Gastroesophageal sphincter (tissue), 4 donors: ENCODE measurements at regions not wholly inside any gene's neighbourhood (a gene's known extent, or its start where the extent isn't known, plus 50 kb on each side); places are given as distances from the start of the nearest gene placed in this dataset.

ENCODE experiments used
- ATAC-seq: fragments of 150-250 bp; one replicate; pipeline ENCODE4 v1.9.1; 2016; ENCODE audit warnings: mild to moderate bottlenecking, moderate library complexity
- H3K27ac ChIP-seq, 4 donors: fragments of 200-600 bp; sonication (generic) in 3 of 4; 1 replicate in 3 of 4; 2 replicates in 1 of 4; pipeline ENCODE4 v1.5.1; 2016 to 2019
- H3K27me3 ChIP-seq: fragments of 200-600 bp; sonication (generic); one replicate; pipeline ENCODE4 v1.5.1; 2019
- H3K36me3 ChIP-seq, 2 donors: fragments of 200-600 bp; sonication (generic); one replicate each; pipeline ENCODE4 v1.5.1; 2019; ENCODE audit warnings: control low read depth in 1 of 2
- H3K4me1 ChIP-seq, 3 donors: fragments of 200-600 bp; sonication (generic); 1 replicate in 2 of 3; 2 replicates in 1 of 3; pipeline ENCODE4 v1.5.1; 2016 to 2019; ENCODE audit warnings: control low read depth in 2 of 3
- H3K4me3 ChIP-seq, 2 donors: fragments of 200-600 bp; sonication (generic); one replicate each; pipeline ENCODE4 v1.5.1; 2019; ENCODE audit warnings: mild to moderate bottlenecking in 1 of 2, moderate library complexity in 1 of 2
- H3K9me3 ChIP-seq, 3 donors: fragments of 200-600 bp; sonication (generic); one replicate each; pipeline ENCODE4 v1.5.1; 2017 to 2019; ENCODE audit warnings: control low read depth in 2 of 3
- CTCF ChIP-seq, 4 experiments: fragments of 200-600 bp in 2 of 4; fragments of 450-650 bp in 2 of 4; sonication (generic) in 1 of 4; IDR thresholded peaks; one replicate each; pipeline ENCODE4 v1.5.1; 2017 to 2019; ENCODE audit warnings: antibody characterized with exemption in 4 of 4, mild to moderate bottlenecking in 2 of 4, moderate library complexity in 2 of 4
- EP300 ChIP-seq: sonication (generic); formaldehyde crosslinking; IDR thresholded peaks from one replicate; pipeline ENCODE4 v1.6.1; 2017; ENCODE audit warnings: antibody characterized with exemption, mild to moderate bottlenecking
- POLR2A ChIP-seq, 2 donors: fragments of 450-650 bp; IDR thresholded peaks; one replicate each; pipeline ENCODE4 v1.6.1; 2017; ENCODE audit warnings: antibody characterized with exemption in 2 of 2, mild to moderate bottlenecking in 2 of 2, moderate library complexity in 1 of 2
- POLR2AphosphoS5 ChIP-seq: sonication (generic); formaldehyde crosslinking; IDR thresholded peaks from one replicate; pipeline ENCODE4 v1.6.1; 2017; ENCODE audit warnings: antibody characterized with exemption
- WGBS, 2 donors: methylation state at CpG; one replicate each; pipeline ENCODE4 v1.1.5; 2018; ENCODE audit warnings: low coverage in 1 of 2; 5-methylcytosine and 5-hydroxymethylcytosine counted together

DNA sequence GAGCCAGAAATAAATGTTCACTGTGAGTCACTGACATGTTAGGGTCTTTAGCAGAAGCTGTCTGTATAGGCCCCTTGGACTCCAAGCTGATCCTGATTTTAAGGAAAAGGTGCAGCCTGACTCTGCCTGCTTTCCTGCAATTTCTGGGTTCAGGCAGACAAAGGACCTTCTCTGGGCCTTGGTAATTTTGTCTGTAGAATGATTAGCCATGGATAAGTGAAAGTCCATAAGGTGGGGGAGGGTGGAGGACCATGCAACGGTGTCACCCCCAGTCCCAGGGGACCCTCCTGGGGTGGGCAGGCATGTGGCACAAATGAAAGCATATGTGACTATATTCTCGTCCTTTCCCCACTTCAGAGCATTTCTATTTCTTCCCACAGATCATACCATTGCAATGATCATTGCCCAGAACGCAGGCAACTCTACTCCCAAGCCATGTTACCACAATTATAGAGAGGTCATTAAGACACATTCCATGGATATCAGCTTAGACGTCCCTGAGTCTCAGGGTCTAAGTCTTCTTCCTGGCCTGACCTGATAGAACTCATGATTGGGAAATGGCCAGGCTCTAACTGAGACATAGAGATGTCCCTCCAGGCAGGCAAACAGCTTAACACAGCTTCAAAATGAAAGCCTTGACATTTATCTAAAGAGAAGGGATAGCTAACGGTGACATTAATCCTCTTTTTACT, 157.9 kb upstream of the ALDH1B1 start:
- TF ChIP-seq POLR2A (IDR thresholded peaks at IDR 0.05) = no peak
- Histone ChIP-seq H3K9me3 (no peaks in the 10 kb centered on the region), H3K36me3 (no peaks in the 10 kb centered on the region), H3K27me3 (peaks cover 6% of the 10 kb centered on the region), H3K4me1 (no peaks in the 10 kb centered on the region), H3K27ac (no peak overlapping the region), H3K4me3 (no peak overlapping the region)
- WGBS, 2 donors = 57 to 86% methylated on average over 1 of the region's 5 CpGs
- no peak for ATAC-seq

GRCh38 chr9:38233796-38234355, 158.6 kb upstream of the ALDH1B1 start:
- H3K4me1 ChIP-seq = no peaks in the 10 kb centered on the region
- H3K27me3 ChIP-seq = peaks cover 6% of the 10 kb centered on the region
- no peak for ATAC-seq
- no peak overlapping the region for H3K4me3 ChIP-seq
- H3K27ac ChIP-seq = no peak overlapping the region
- WGBS, 2 donors = 88 to 90% methylated on average over 4 to 9 of the region's 9 CpGs
- no peaks in the 10 kb centered on the region for H3K9me3 ChIP-seq
- TF ChIP-seq POLR2AphosphoS5 = no peak
- no peak for TF ChIP-seq EP300
- TF ChIP-seq CTCF (IDR thresholded peaks at IDR 0.05) = no peak
- TF ChIP-seq POLR2A (IDR thresholded peaks at IDR 0.05) = no peak
- no peaks in the 10 kb centered on the region for H3K36me3 ChIP-seq

GRCh38 chr9:38233343-38233742, 159.2 kb upstream of the ALDH1B1 start:
- Histone ChIP-seq H3K4me3 (no peak overlapping the region), H3K36me3 (no peaks in the 10 kb centered on the region), H3K27me3 (peaks cover 6% of the 10 kb centered on the region), H3K9me3 (no peaks in the 10 kb centered on the region), H3K4me1 (no peaks in the 10 kb centered on the region), H3K27ac (no peak overlapping the region)
- TF ChIP-seq EP300 (no peak), CTCF (IDR thresholded peaks at IDR 0.05) (no peak), POLR2A (IDR thresholded peaks at IDR 0.05) (no peak), POLR2AphosphoS5 (no peak)
- 64 to 80% methylated on average over 1 to 5 of the region's 10 CpGs for WGBS, 2 donors
- no peak for ATAC-seq

GRCh38 chr9:38232895-38233294, 159.6 kb upstream of the ALDH1B1 start:
- Histone ChIP-seq H3K36me3 (no peaks in the 10 kb centered on the region), H3K9me3 (no peaks in the 10 kb centered on the region), H3K4me1 (no peaks in the 10 kb centered on the region), H3K27ac (no peak overlapping the region), H3K4me3 (no peak overlapping the region), H3K27me3 (peaks cover 6% of the 10 kb centered on the region)
- no peak for ATAC-seq
- WGBS, 2 donors = no CpG with 5 or more reads among the region's 6 CpGs
- TF ChIP-seq CTCF (IDR thresholded peaks at IDR 0.05) = no peak
- no peak for TF ChIP-seq POLR2A (IDR thresholded peaks at IDR 0.05)
- no peak for TF ChIP-seq POLR2AphosphoS5
- no peak for TF ChIP-seq EP300

GRCh38 chr9:38229504-38230155, 160.6 kb upstream of the SHB start:
- Histone ChIP-seq H3K27me3 (peaks cover 29% of the 10 kb centered on the region), H3K4me3 (no peak overlapping the region), H3K4me1 (peaks cover 0 to 14% (median 8%) of the 10 kb centered on the region in 3 donors), H3K9me3 (no peaks in the 10 kb centered on the region), H3K27ac (no peak overlapping the region), H3K36me3 (no peaks in the 10 kb centered on the region)
- no peak for TF ChIP-seq CTCF (IDR thresholded peaks at IDR 0.05)
- no peak for TF ChIP-seq POLR2A (IDR thresholded peaks at IDR 0.05)
- WGBS, 2 donors = 67 to 74% methylated on average over 5 to 6 of the region's 13 CpGs
- no peak for ATAC-seq
